Esophagus squamous epithelium (tissue), 5 donors: ENCODE measurements at regions not wholly inside any gene's neighbourhood (a gene's known extent, or its start where the extent isn't known, plus 50 kb on each side); places are given as distances from the start of the nearest gene placed in this dataset.
A peak's percentile ranks its signal among the peaks of the same experiment; 100 is the strongest.

ENCODE experiments used
- DNase-seq: peaks from one replicate; lab custom pipeline; 2025; lab: John Stamatoyannopoulos, UW
- H3K27ac ChIP-seq, 4 donors: fragments of 200-600 bp; sonication (generic); one replicate each; pipeline ENCODE4 v1.5.1; 2016 to 2019; ENCODE audit warnings: mild to moderate bottlenecking in 1 of 4
- H3K27me3 ChIP-seq, 4 donors: fragments of 200-600 bp; sonication (generic); 1 replicate in 3 of 4; 2 replicates in 1 of 4; pipeline versions ENCODE4 v1.5.1 to v1.6.0; 2017 to 2021; ENCODE audit warnings: antibody characterized with exemption in 1 of 4
- H3K36me3 ChIP-seq, 3 donors: fragments of 200-600 bp; sonication (generic); one replicate each; pipeline ENCODE4 v1.5.1; 2016 to 2019
- H3K4me1 ChIP-seq, 3 donors: fragments of 200-600 bp; sonication (generic); one replicate each; pipeline ENCODE4 v1.5.1; 2017 to 2019
- H3K4me3 ChIP-seq, 4 donors: fragments of 200-600 bp; sonication (generic); 1 replicate in 3 of 4; 2 replicates in 1 of 4; pipeline ENCODE4 v1.5.1; 2016 to 2019; ENCODE audit warnings: mild to moderate bottlenecking in 2 of 4, moderate library complexity in 1 of 4
- H3K9me3 ChIP-seq, 3 donors: fragments of 200-600 bp; sonication (generic); one replicate each; pipeline ENCODE4 v1.5.1; 2016 to 2019
- CTCF ChIP-seq, 6 experiments: fragments of 450-650 bp in 4 of 6; fragments of 200-600 bp in 2 of 6; sonication (generic) in 2 of 6; IDR thresholded peaks; one replicate each; pipeline ENCODE4 v1.5.1; 2016 to 2019; ENCODE audit warnings: antibody characterized with exemption in 6 of 6, mild to moderate bottlenecking in 4 of 6, moderate library complexity in 4 of 6
- POLR2A ChIP-seq, 4 donors: fragments of 450-650 bp; IDR thresholded peaks; one replicate each; pipeline ENCODE4 v1.6.1; 2017; ENCODE audit warnings: antibody characterized with exemption in 4 of 4, mild to moderate bottlenecking in 4 of 4, moderate library complexity in 3 of 4
- WGBS, 2 donors: methylation state at CpG; one replicate each; pipeline ENCODE4 v1.1.5; 2018; 5-methylcytosine and 5-hydroxymethylcytosine counted together
- intact Hi-C: fragments of 100-400 bp; cut with DNase I; formaldehyde crosslinking; loops from one replicate; pipeline ENCODE4 v1.15.0; 2022
- donor health status: DM: yes; HTN: yes; CAD: no.

GRCh38 chr9:94168203-94169000 lies 84.1 kb downstream of the PTPDC1 start:
- Histone ChIP-seq H3K36me3 (peaks cover 0 to 11% (median 0%) of the 10 kb centered on the region in 3 donors), H3K9me3 (no peaks in the 10 kb centered on the region), H3K27ac (peak overlapping the region; percentile 97 to 100 (median 98)), H3K27me3 (no peaks in the 10 kb centered on the region), H3K4me1 (peaks cover 29 to 73% (median 47%) of the 10 kb centered on the region in 3 donors), H3K4me3 (peak overlapping the region; percentile 75 to 100 (median 95))
- DNase-seq, result no peak
- TF ChIP-seq CTCF (IDR thresholded peaks at IDR 0.05) (no peak), POLR2A (IDR thresholded peaks at IDR 0.05) (no peak)
- intact Hi-C loops, result no loop called here
- WGBS, 2 donors, result 5 to 6% methylated on average over 10 of the region's 10 CpGs

GRCh38 chr9:94169968-94170367 lies 85.7 kb downstream of the PTPDC1 start:
- H3K27me3 ChIP-seq, result no peaks in the 10 kb centered on the region
- peaks cover 29 to 86% (median 58%) of the 10 kb centered on the region in 3 donors for H3K4me1 ChIP-seq
- TF ChIP-seq POLR2A (IDR thresholded peaks at IDR 0.05), result no peak
- TF ChIP-seq CTCF (IDR thresholded peaks at IDR 0.05), result no peak
- peak overlapping the region in 1 of 4 donors; percentile 8 for H3K4me3 ChIP-seq
- no peaks in the 10 kb centered on the region for H3K9me3 ChIP-seq
- no peak for DNase-seq
- intact Hi-C loops, result no loop called here
- peak overlapping the region in 2 of 4 donors; percentile 97 for H3K27ac ChIP-seq
- H3K36me3 ChIP-seq, result peaks cover 0 to 24% (median 0%) of the 10 kb centered on the region in 3 donors

- WGBS, 2 donors, result 55 to 62% methylated on average over 3 of the region's 3 CpGs
- peak overlapping the region in 1 of 4 donors; percentile 30 for H3K27ac ChIP-seq
- H3K4me1 ChIP-seq, result peaks cover 16 to 100% (median 49%) of the 10 kb centered on the region in 3 donors
- H3K36me3 ChIP-seq, result peaks cover 0 to 53% (median 0%) of the 10 kb centered on the region in 3 donors
- no peak overlapping the region for H3K4me3 ChIP-seq
- no peak for DNase-seq
- intact Hi-C loops, result no loop called here
- no peaks in the 10 kb centered on the region for H3K27me3 ChIP-seq
- no peak for TF ChIP-seq POLR2A (IDR thresholded peaks at IDR 0.05)
- no peak for TF ChIP-seq CTCF (IDR thresholded peaks at IDR 0.05)
- no peaks in the 10 kb centered on the region for H3K9me3 ChIP-seq
Observed at GRCh38 chr9:94173632-94174031, 85.5 kb upstream of the ZNF169 start.

- intact Hi-C loops, result no loop called here
- H3K36me3 ChIP-seq, result peaks cover 0 to 55% (median 0%) of the 10 kb centered on the region in 3 donors
- H3K9me3 ChIP-seq, result no peaks in the 10 kb centered on the region
- no peak for DNase-seq
- peaks cover 10 to 100% (median 44%) of the 10 kb centered on the region in 3 donors for H3K4me1 ChIP-seq
- TF ChIP-seq CTCF (IDR thresholded peaks at IDR 0.05), result no peak
- TF ChIP-seq POLR2A (IDR thresholded peaks at IDR 0.05), result no peak
- H3K27me3 ChIP-seq, result no peaks in the 10 kb centered on the region
- 14 to 54% methylated on average over 1 of the region's 1 CpG for WGBS, 2 donors
- no peak overlapping the region for H3K4me3 ChIP-seq
- peak overlapping the region in 1 of 4 donors; percentile 30 for H3K27ac ChIP-seq
Observed at GRCh38 chr9:94174164-94174563, 84.9 kb upstream of the ZNF169 start.

- intact Hi-C loops, result no loop called here
- no peaks in the 10 kb centered on the region for H3K27me3 ChIP-seq
- TF ChIP-seq POLR2A (IDR thresholded peaks at IDR 0.05) (no peak), CTCF (IDR thresholded peaks at IDR 0.05) (no peak)
Observed at GRCh38 chr9:94175669-94176068, 83.4 kb upstream of the ZNF169 start.

More at GRCh38 chr9:94175669-94176068, 83.4 kb upstream of the ZNF169 start:
- 54 to 57% methylated on average over 5 of the region's 5 CpGs for WGBS, 2 donors
- no peak for DNase-seq
- H3K4me1 ChIP-seq, result peaks cover 4 to 92% (median 35%) of the 10 kb centered on the region in 3 donors
- no peaks in the 10 kb centered on the region for H3K9me3 ChIP-seq
- no peak overlapping the region for H3K4me3 ChIP-seq
- H3K36me3 ChIP-seq, result peaks cover 0 to 65% (median 0%) of the 10 kb centered on the region in 3 donors
- H3K27ac ChIP-seq, result no peak overlapping the region
